ENCODE measurements at regions not wholly inside any gene's neighbourhood (a gene's known extent, or its start where the extent isn't known, plus 50 kb on each side); places are given as distances from the start of the nearest gene placed in this dataset.

GRCh38 chr18:40769786-40770185, 1185.2 kb upstream of the PIK3C3 start:
- DNase-seq (ENCODE audit: low spot score) = no peak

- DNase-seq (ENCODE audit: low spot score) = no peak
Observed at GRCh38 chr18:40760251-40760650, 1194.8 kb upstream of the PIK3C3 start.

GRCh38 chr18:40754477-40754876, 1200.6 kb upstream of the PIK3C3 start:
- DNase-seq (ENCODE audit: low spot score) = no peak

- no peak for DNase-seq (ENCODE audit: low spot score)
Observed at GRCh38 chr18:40752316-40752715, 1202.7 kb upstream of the PIK3C3 start.

- no peak for DNase-seq (ENCODE audit: low spot score)
Observed at GRCh38 chr18:40751186-40751585, 1203.8 kb upstream of the PIK3C3 start.

GRCh38 chr18:40739029-40739428, 1216.0 kb upstream of the PIK3C3 start:
- no peak for DNase-seq (ENCODE audit: low spot score)

GRCh38 chr18:40738321-40738880, 1216.6 kb upstream of the PIK3C3 start:
- DNase-seq (ENCODE audit: low spot score) = no peak

GRCh38 chr18:40708726-40709125, 1246.3 kb upstream of the PIK3C3 start:
- no peak for DNase-seq (ENCODE audit: low spot score)

- DNase-seq (ENCODE audit: low spot score) = no peak
Observed at GRCh38 chr18:40707797-40708196, 1247.2 kb upstream of the PIK3C3 start.

- no peak for DNase-seq (ENCODE audit: low spot score)
Observed at GRCh38 chr18:40698129-40698528, 1256.9 kb upstream of the PIK3C3 start.

- DNase-seq (ENCODE audit: low spot score) = no peak
Observed at GRCh38 chr18:40695526-40695925, 1259.5 kb upstream of the PIK3C3 start.

GRCh38 chr18:40692871-40693270, 1262.2 kb upstream of the PIK3C3 start:
- DNase-seq (ENCODE audit: low spot score) = no peak

- no peak for DNase-seq (ENCODE audit: low spot score)
Observed at GRCh38 chr18:40690062-40690461, 1265.0 kb upstream of the PIK3C3 start.

GRCh38 chr18:40687399-40687798, 1267.6 kb upstream of the PIK3C3 start:
- DNase-seq (ENCODE audit: low spot score) = no peak

- DNase-seq (ENCODE audit: low spot score) = no peak
Observed at GRCh38 chr18:40686836-40687235, 1268.2 kb upstream of the PIK3C3 start.

GRCh38 chr18:40685219-40685618, 1269.8 kb upstream of the PIK3C3 start:
- no peak for DNase-seq (ENCODE audit: low spot score)

GRCh38 chr18:40678318-40678717, 1276.7 kb upstream of the PIK3C3 start:
- no peak for DNase-seq (ENCODE audit: low spot score)

GRCh38 chr18:40676668-40677067, 1278.4 kb upstream of the PIK3C3 start:
- DNase-seq (ENCODE audit: low spot score) = no peak

- DNase-seq (ENCODE audit: low spot score) = no peak
Observed at GRCh38 chr18:40673150-40673549, 1281.9 kb upstream of the PIK3C3 start.

- no peak for DNase-seq (ENCODE audit: low spot score)
Observed at GRCh38 chr18:40672590-40672989, 1282.4 kb upstream of the PIK3C3 start.

GRCh38 chr18:40670668-40671375, 1284.2 kb upstream of the PIK3C3 start:
- no peak for DNase-seq (ENCODE audit: low spot score)

GRCh38 chr18:40662898-40663437, 1292.1 kb upstream of the PIK3C3 start:
- DNase-seq (ENCODE audit: low spot score) = no peak

- no peak for DNase-seq (ENCODE audit: low spot score)
Observed at GRCh38 chr18:40653682-40654081, 1301.4 kb upstream of the PIK3C3 start.

- no peak for DNase-seq (ENCODE audit: low spot score)
Observed at GRCh38 chr18:40652321-40652720, 1302.7 kb upstream of the PIK3C3 start.

Data from germinal center (tissue), 1 donor.